ENCODE measurements at regions not wholly inside any gene's neighbourhood (a gene's known extent, or its start where the extent isn't known, plus 50 kb on each side); places are given as distances from the start of the nearest gene placed in this dataset.

- H3K4me3 ChIP-seq (ENCODE audit: low read depth, low read length), result no peak overlapping the region
- no peak for TF ChIP-seq CTCF (IDR thresholded peaks at IDR 0.05; ENCODE audit: borderline replicate concordance, insufficient read depth, low read depth, low read length)
Measured at GRCh38 chr12:130017591-130018449, 114.0 kb upstream of the TMEM132D start.

- no peak overlapping the region for H3K4me3 ChIP-seq (ENCODE audit: low read depth, low read length)
- no peak for TF ChIP-seq CTCF (IDR thresholded peaks at IDR 0.05; ENCODE audit: borderline replicate concordance, insufficient read depth, low read depth, low read length)
Measured at GRCh38 chr12:130018614-130019013, 114.8 kb upstream of the TMEM132D start.

- TF ChIP-seq CTCF (IDR thresholded peaks at IDR 0.05; ENCODE audit: borderline replicate concordance, insufficient read depth, low read depth, low read length), result peak; percentile 67; the same call in 1 of the 2 replicates
- no peak overlapping the region for H3K4me3 ChIP-seq (ENCODE audit: low read depth, low read length)
Measured at GRCh38 chr12:130026608-130027176, 122.9 kb upstream of the TMEM132D start.

- no peak for TF ChIP-seq CTCF (IDR thresholded peaks at IDR 0.05; ENCODE audit: borderline replicate concordance, insufficient read depth, low read depth, low read length)
- no peak overlapping the region for H3K4me3 ChIP-seq (ENCODE audit: low read depth, low read length)
Measured at GRCh38 chr12:130027798-130028197, 124.0 kb upstream of the TMEM132D start.

GRCh38 chr12:130029151-130029550, 125.3 kb upstream of the TMEM132D start:
- no peak for TF ChIP-seq CTCF (IDR thresholded peaks at IDR 0.05; ENCODE audit: borderline replicate concordance, insufficient read depth, low read depth, low read length)

GRCh38 chr12:130031041-130031440, 127.2 kb upstream of the TMEM132D start:
- H3K4me3 ChIP-seq (ENCODE audit: low read depth, low read length), result no peak overlapping the region
- no peak for TF ChIP-seq CTCF (IDR thresholded peaks at IDR 0.05; ENCODE audit: borderline replicate concordance, insufficient read depth, low read depth, low read length)

More at GRCh38 chr12:130029151-130029550, 125.3 kb upstream of the TMEM132D start:
- H3K4me3 ChIP-seq (ENCODE audit: low read depth, low read length), result no peak overlapping the region

Measured in GM12875 (cell line).